ENCODE measurements at regions not wholly inside any gene's neighbourhood (a gene's known extent, or its start where the extent isn't known, plus 50 kb on each side); places are given as distances from the start of the nearest gene placed in this dataset.

- no peak for DNase-seq
Observed at GRCh38 chr13:90950160-90950559, 397.3 kb upstream of the MIR17HG start.

- no peak for DNase-seq
Observed at GRCh38 chr13:90951663-90952062, 395.8 kb upstream of the MIR17HG start.

GRCh38 chr13:90952326-90952725 is 395.2 kb upstream of the MIR17HG start:
- DNase-seq: no peak

- no peak for DNase-seq
Observed at GRCh38 chr13:90954605-90955195, 392.8 kb upstream of the MIR17HG start.

- no peak for DNase-seq
Observed at GRCh38 chr13:90956031-90956430, 391.5 kb upstream of the MIR17HG start.

- DNase-seq: no peak
Observed at GRCh38 chr13:90958866-90959265, 388.6 kb upstream of the MIR17HG start.

GRCh38 chr13:90968166-90968904 is 379.2 kb upstream of the MIR17HG start:
- no peak for DNase-seq

GRCh38 chr13:90974249-90974975 is 373.1 kb upstream of the MIR17HG start:
- peak; percentile 33 for DNase-seq

- DNase-seq: no peak
Observed at GRCh38 chr13:90979059-90979458, 368.4 kb upstream of the MIR17HG start.

GRCh38 chr13:90984756-90985155 is 362.7 kb upstream of the MIR17HG start:
- no peak for DNase-seq

- DNase-seq: no peak
Observed at GRCh38 chr13:90995001-90995400, 352.5 kb upstream of the MIR17HG start.

GRCh38 chr13:90995614-90996013 is 351.9 kb upstream of the MIR17HG start:
- no peak for DNase-seq

GRCh38 chr13:90997951-90998350 is 349.5 kb upstream of the MIR17HG start:
- DNase-seq: no peak

- DNase-seq: peak; percentile 84
Observed at GRCh38 chr13:90999401-90999800, 348.1 kb upstream of the MIR17HG start.

GRCh38 chr13:91001371-91001770 is 346.1 kb upstream of the MIR17HG start:
- DNase-seq: no peak

GRCh38 chr13:91014696-91015095 is 332.8 kb upstream of the MIR17HG start:
- no peak for DNase-seq

GRCh38 chr13:91017031-91017668 is 330.3 kb upstream of the MIR17HG start:
- no peak for DNase-seq

GRCh38 chr13:91017669-91018053 is 329.8 kb upstream of the MIR17HG start:
- DNase-seq: no peak

GRCh38 chr13:91020461-91021034 is 326.9 kb upstream of the MIR17HG start:
- no peak for DNase-seq

- DNase-seq: no peak
Observed at GRCh38 chr13:91024157-91024792, 323.2 kb upstream of the MIR17HG start.

GRCh38 chr13:91025442-91025841 is 322.0 kb upstream of the MIR17HG start:
- no peak for DNase-seq

- no peak for DNase-seq
Observed at GRCh38 chr13:91031508-91031907, 316.0 kb upstream of the MIR17HG start.

GRCh38 chr13:91032104-91032503 is 315.4 kb upstream of the MIR17HG start:
- DNase-seq: no peak
